Endothelial cell of umbilical vein (primary cell): ENCODE measurements at regions not wholly inside any gene's neighbourhood (a gene's known extent, or its start where the extent isn't known, plus 50 kb on each side); places are given as distances from the start of the nearest gene placed in this dataset.

Experiments
- BruUV-seq: library from RNA; stranded (reverse); fragments of 400-500 nt; replicated peaks from 2 replicates; lab custom pipeline; 2021; lab: Mats Ljungman, UMichigan
- CTCF ChIA-PET: fragments of 300-600, 350-600 bp; sonication (Branson Sonifier 250); formaldehyde crosslinking; loops from one replicate; lab custom pipeline; 2021; ENCODE audit warnings: antibody characterized with exemption, inconsistent platforms; lab: Charles Lee
- POLR2A ChIA-PET: fragments of 300-600, 350-600 bp; sonication (Branson Sonifier 250); formaldehyde crosslinking; loops from one replicate; lab custom pipeline; 2021; ENCODE audit warnings: antibody characterized with exemption, inconsistent platforms; lab: Charles Lee
- DNase-seq: peaks from one replicate; pipeline ENCODE4 v3.0.0-alpha.2; 2011; ENCODE audit warnings: low read depth, low spot score
- FAIRE-seq: peaks from 2 replicates; lab custom pipeline; 2011; peaks lifted over from hg19 to GRCh38; lab: Jason Lieb, UNC
- H2AFZ ChIP-seq: 2 replicates; pipeline ENCODE4 v1.6.0; 2012; ENCODE audit warnings: low read depth, low read length, control low read depth, inconsistent platforms
- H3K27ac ChIP-seq: 2 replicates; pipeline ENCODE4 v1.5.1; 2011; ENCODE audit warnings: low read depth, mild to moderate bottlenecking, control low read depth, low read length, moderate library complexity; ENCODE audit not compliant: insufficient read depth
- H3K27me3 ChIP-seq, 2 experiments: 2 replicates each; pipeline versions ENCODE4 v1.6.0 to v1.6.1; 2011; ENCODE audit warnings: low read length in 2 of 2, mixed read lengths in 1 of 2; ENCODE audit not compliant: control insufficient read depth in 2 of 2, insufficient read depth in 2 of 2
- H3K36me3 ChIP-seq, 2 experiments: 2 replicates in 1 of 2; 3 replicates in 1 of 2; pipeline ENCODE4 v1.5.1; 2011; ENCODE audit warnings: low read length in 2 of 2, mild to moderate bottlenecking in 1 of 2, moderate library complexity in 1 of 2; ENCODE audit not compliant: control insufficient read depth in 2 of 2, insufficient read depth in 2 of 2; ENCODE audit errors: extremely low read depth in 1 of 2
- H3K4me1 ChIP-seq: 3 replicates; pipeline ENCODE4 v1.5.1; 2011; ENCODE audit warnings: mild to moderate bottlenecking, low read length; ENCODE audit not compliant: control insufficient read depth, insufficient read depth; ENCODE audit errors: extremely low read depth
- H3K4me2 ChIP-seq: 2 replicates; pipeline ENCODE4 v1.6.1; 2011; ENCODE audit warnings: low read length, control low read depth, mixed read lengths; ENCODE audit not compliant: insufficient read depth
- H3K4me3 ChIP-seq, 3 experiments: fragments of 200-600 bp in 1 of 3; sonication (generic), shearing (Covaris generic) in 1 of 3; replicated peaks in 1 of 3; 2 replicates each; pipeline ENCODE4 v1.5.1; 2011 to 2016; ENCODE audit warnings: control low read depth in 3 of 3, low read length in 3 of 3, mild to moderate bottlenecking in 2 of 3, inconsistent platforms in 1 of 3, low read depth in 1 of 3, moderate library complexity in 1 of 3; ENCODE audit not compliant: insufficient read depth in 1 of 3
- H3K79me2 ChIP-seq: 2 replicates; pipeline ENCODE4 v1.6.0; 2012; ENCODE audit warnings: low read length, inconsistent platforms; ENCODE audit not compliant: control insufficient read depth, insufficient read depth
- H3K9ac ChIP-seq: replicated peaks from 2 replicates; pipeline ENCODE3; 2011; ENCODE audit warnings: low read length, control low read depth; ENCODE audit not compliant: insufficient read depth; ENCODE audit errors: extremely low read depth
- H3K9me1 ChIP-seq: replicated peaks from 3 replicates; pipeline ENCODE4 v1.6.0; 2011; ENCODE audit warnings: mild to moderate bottlenecking, low read length; ENCODE audit not compliant: control insufficient read depth, insufficient read depth; ENCODE audit errors: extremely low read depth
- H3K9me3 ChIP-seq: replicated peaks from 2 replicates; pipeline ENCODE4 v1.5.1; 2012; ENCODE audit warnings: low read length, inconsistent platforms; ENCODE audit not compliant: control insufficient read depth, insufficient read depth
- H4K20me1 ChIP-seq: replicated peaks from 2 replicates; pipeline ENCODE3; 2011; ENCODE audit warnings: mild to moderate bottlenecking, low read length; ENCODE audit not compliant: control insufficient read depth, insufficient read depth; ENCODE audit errors: extremely low read depth
- CTCF ChIP-seq, 2 donors: IDR thresholded peaks; 1 replicate in 1 of 2; 2 replicates in 1 of 2; pipeline ENCODE4 v1.5.1; 2011; ENCODE audit warnings: low read length in 2 of 2, mild to moderate bottlenecking in 2 of 2, moderate library complexity in 2 of 2, control low read depth in 1 of 2, inconsistent platforms in 1 of 2, low read depth in 1 of 2; ENCODE audit not compliant: insufficient read depth in 1 of 2; ENCODE audit errors: extremely low read depth in 1 of 2
- EZH2 ChIP-seq: IDR thresholded peaks from 2 replicates; pipeline ENCODE4 v1.6.1; 2012; ENCODE audit warnings: borderline replicate concordance, low read depth, mild to moderate bottlenecking, moderate library complexity, low read length, inconsistent platforms; ENCODE audit not compliant: severe bottlenecking
- FOS ChIP-seq: IDR thresholded peaks from 2 replicates; pipeline ENCODE4 v1.6.1; 2011; ENCODE audit warnings: mild to moderate bottlenecking, low read length, moderate library complexity, borderline replicate concordance; ENCODE audit not compliant: insufficient read depth
- GATA2 ChIP-seq: IDR thresholded peaks from 2 replicates; pipeline ENCODE4 v1.7.0; 2011; ENCODE audit warnings: low read depth, mild to moderate bottlenecking, moderate library complexity, mixed read lengths, low read length; ENCODE audit not compliant: insufficient read length, insufficient read depth
- JUN ChIP-seq: IDR thresholded peaks from 2 replicates; pipeline ENCODE4 v1.6.1; 2011; ENCODE audit warnings: borderline replicate concordance, low read depth; ENCODE audit not compliant: insufficient read length, insufficient read depth
- MYC ChIP-seq: IDR thresholded peaks from one replicate; pipeline ENCODE4 v1.6.1; 2011; ENCODE audit warnings: mild to moderate bottlenecking, low read depth, low read length
- POLR2A ChIP-seq: IDR thresholded peaks from 2 replicates; pipeline ENCODE4 v1.6.1; 2012; ENCODE audit warnings: low read depth, mild to moderate bottlenecking, control low read depth, low read length
- POLR2AphosphoS5 ChIP-seq: IDR thresholded peaks from 2 replicates; pipeline ENCODE4 v1.6.1; 2012; ENCODE audit warnings: low read depth, mild to moderate bottlenecking, control low read depth, low read length, moderate library complexity; ENCODE audit not compliant: insufficient read depth
- dilution Hi-C: fragments of 300-500 bp; cut with MboI; formaldehyde crosslinking; loops from one replicate; pipeline ENCODE4 v1.15.0; 2019; ENCODE audit warnings: low sequenced_read_pairs; ENCODE audit not compliant: extremely low pct_ligation_motif_present
- intact Hi-C: fragments of 100-400 bp; cut with micrococcal nuclease; formaldehyde crosslinking; loops from one replicate; pipeline ENCODE4 v1.10.0; 2022
- TF ChIP-seq, protein P1 (sequence below): IDR thresholded peaks from 2 replicates; pipeline ENCODE4 v1.6.1; 2011; ENCODE audit not compliant: insufficient read depth, insufficient read length

DNA sequence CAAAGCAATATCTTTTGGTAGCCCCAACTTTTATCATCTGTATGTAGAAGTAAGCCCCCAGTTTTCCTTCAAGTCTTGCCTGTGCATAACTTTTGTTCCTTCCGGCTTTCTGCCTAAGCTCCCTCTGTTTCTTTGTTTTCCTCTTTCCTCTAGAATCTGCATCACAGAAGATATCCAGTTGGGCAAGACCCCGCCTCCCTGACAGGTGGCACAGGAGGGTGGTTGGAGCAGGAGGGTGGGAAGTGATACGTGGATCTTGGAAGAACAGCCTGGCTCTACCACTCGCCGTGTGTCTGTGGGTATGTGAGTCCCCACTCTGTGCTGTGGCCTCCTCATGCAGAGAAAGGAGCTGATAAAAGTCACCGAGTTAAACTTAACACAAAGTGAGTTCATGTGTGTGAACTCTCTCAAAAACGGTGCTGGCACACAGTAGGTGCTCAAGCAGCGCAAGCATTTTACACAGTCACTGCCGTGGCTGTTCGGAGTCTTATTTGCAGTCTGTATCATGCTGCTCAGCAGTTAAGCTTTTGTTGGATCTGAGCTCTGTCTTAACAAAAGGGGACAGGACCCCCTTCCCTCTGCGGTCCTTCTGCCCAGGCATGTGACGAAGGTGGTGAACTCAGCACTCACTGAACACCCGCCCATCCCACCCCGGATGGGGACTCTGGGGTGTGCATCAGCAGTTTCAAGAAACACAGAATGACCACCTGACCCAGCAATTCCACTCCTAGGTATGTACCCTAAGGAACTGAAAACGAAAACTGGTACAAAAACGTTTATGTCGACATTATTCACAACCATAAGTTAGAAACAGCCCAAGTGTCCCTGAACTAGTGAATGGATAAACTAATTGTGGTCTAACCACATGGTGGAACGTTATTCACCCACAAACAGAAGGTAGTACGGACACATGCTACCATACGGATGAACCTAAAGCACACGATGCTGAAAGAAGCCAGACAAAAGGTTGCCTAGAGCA is 249.1 kb downstream of the CTTN start:
- CTCF ChIA-PET, result no interaction called here
- BruUV-seq, result no TSS peak

More for the DNA sequence above, 249.1 kb downstream of the CTTN start:
- dilution Hi-C loops, result no loop called here
- H3K4me1 ChIP-seq, result no peaks in the 10 kb centered on the region
- H2AFZ ChIP-seq, result no peak overlapping the region
- DNase-seq (no peak), FAIRE-seq (no peak)
- H3K9ac ChIP-seq, result no peak overlapping the region
- H4K20me1 ChIP-seq, result no peaks in the 10 kb centered on the region
- no peaks in the 10 kb centered on the region for H3K9me3 ChIP-seq
- no peak overlapping the region for H3K4me3 ChIP-seq
- POLR2A ChIA-PET, result no interaction called here
- no peaks in the 10 kb centered on the region for H3K27me3 ChIP-seq
- intact Hi-C loops, result no loop called here
- no peak overlapping the region for H3K4me2 ChIP-seq
- H3K9me1 ChIP-seq, result no peaks in the 10 kb centered on the region
- H3K27ac ChIP-seq, result no peak overlapping the region
- H3K36me3 ChIP-seq, result no peaks in the 10 kb centered on the region
- H3K79me2 ChIP-seq, result no peaks in the 10 kb centered on the region
- TF ChIP-seq, protein P1, sequence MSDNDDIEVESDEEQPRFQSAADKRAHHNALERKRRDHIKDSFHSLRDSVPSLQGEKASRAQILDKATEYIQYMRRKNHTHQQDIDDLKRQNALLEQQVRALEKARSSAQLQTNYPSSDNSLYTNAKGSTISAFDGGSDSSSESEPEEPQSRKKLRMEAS, result no peak
- TF ChIP-seq GATA2, result no peak
- no peak for TF ChIP-seq POLR2A
- no peak for TF ChIP-seq MYC
- TF ChIP-seq FOS, result no peak
- TF ChIP-seq JUN, result no peak
- no peak for TF ChIP-seq EZH2
- no peak for TF ChIP-seq CTCF (IDR thresholded peaks at IDR 0.05; ENCODE audit: extremely low read depth in 1 of 2, insufficient read depth in 1 of 2, low read depth in 1 of 2, low read length in 2 of 2)
- no peak for TF ChIP-seq POLR2AphosphoS5
